Epidermal melanocyte (primary cell): ENCODE measurements at regions not wholly inside any gene's neighbourhood (a gene's known extent, or its start where the extent isn't known, plus 50 kb on each side); places are given as distances from the start of the nearest gene placed in this dataset.

ENCODE experiments used
- DNase-seq: peaks from one replicate; pipeline ENCODE4 v3.0.0; 2011; ENCODE audit warnings: low spot score; ENCODE audit not compliant: insufficient read length

GRCh38 chr15:85307687-85308045 lies 72.7 kb upstream of the AKAP13 start:
- DNase-seq: no peak

- no peak for DNase-seq
These were observed 68.8 kb upstream of the AKAP13 start for GRCh38 chr15:85311647-85312046.

GRCh38 chr15:85312486-85312885 lies 67.9 kb upstream of the AKAP13 start:
- no peak for DNase-seq

GRCh38 chr15:85312929-85313331 lies 67.5 kb upstream of the AKAP13 start:
- DNase-seq: no peak

GRCh38 chr15:85313339-85313738 lies 67.1 kb upstream of the AKAP13 start:
- no peak for DNase-seq

- DNase-seq: no peak
These were observed 66.3 kb upstream of the AKAP13 start for GRCh38 chr15:85314146-85314545.

GRCh38 chr15:85314633-85315032 lies 65.8 kb upstream of the AKAP13 start:
- no peak for DNase-seq

- DNase-seq: no peak
These were observed 64.0 kb upstream of the AKAP13 start for GRCh38 chr15:85316244-85316934.

- no peak for DNase-seq
These were observed 62.2 kb upstream of the AKAP13 start for GRCh38 chr15:85318048-85318731.

GRCh38 chr15:85318732-85319076 lies 61.7 kb upstream of the AKAP13 start:
- no peak for DNase-seq

- DNase-seq: no peak
These were observed 56.2 kb upstream of the AKAP13 start for GRCh38 chr15:85324202-85324601.

GRCh38 chr15:85325834-85326233 lies 54.6 kb upstream of the AKAP13 start:
- DNase-seq: no peak

- no peak for DNase-seq
These were observed 54.1 kb upstream of the AKAP13 start for GRCh38 chr15:85326291-85326690.

GRCh38 chr15:85327820-85328219 lies 52.6 kb upstream of the AKAP13 start:
- DNase-seq: no peak

GRCh38 chr15:85329561-85330422 lies 50.6 kb upstream of the AKAP13 start:
- DNase-seq: no peak
